ENCODE measurements at regions not wholly inside any gene's neighbourhood (a gene's known extent, or its start where the extent isn't known, plus 50 kb on each side); places are given as distances from the start of the nearest gene placed in this dataset.

GRCh38 chr1:5367306-5367705 lies 624.9 kb downstream of the NPHP4 start:
- TF ChIP-seq TAF1 (IDR thresholded peaks at IDR 0.05; ENCODE audit: low read depth) = no peak
- no peak for TF ChIP-seq EZH2 (IDR thresholded peaks at IDR 0.05; ENCODE audit: borderline replicate concordance, insufficient read depth, low read length, poor library complexity, severe bottlenecking)
